ENCODE measurements at regions not wholly inside any gene's neighbourhood (a gene's known extent, or its start where the extent isn't known, plus 50 kb on each side); places are given as distances from the start of the nearest gene placed in this dataset.

DNA sequence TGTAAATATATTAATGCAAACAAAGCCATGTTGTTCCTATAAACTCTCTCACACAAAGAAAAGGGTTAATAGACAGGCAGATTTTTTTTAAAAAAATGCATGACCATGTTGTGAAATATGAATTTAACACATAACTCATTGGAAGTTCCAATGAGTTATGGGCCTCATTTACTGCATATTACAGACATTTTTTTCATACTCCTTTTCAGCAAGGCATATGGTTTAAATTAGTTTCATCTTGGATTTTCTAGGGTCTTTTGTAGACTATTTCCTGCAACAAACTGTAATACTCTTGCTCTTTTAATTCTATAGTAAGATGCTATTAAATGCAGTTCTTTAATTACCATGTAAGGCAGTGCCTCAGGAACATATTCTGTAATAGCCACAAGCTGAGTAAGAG is 323.1 kb downstream of the GBA3 start:
- DNase-seq = no peak

DNA sequence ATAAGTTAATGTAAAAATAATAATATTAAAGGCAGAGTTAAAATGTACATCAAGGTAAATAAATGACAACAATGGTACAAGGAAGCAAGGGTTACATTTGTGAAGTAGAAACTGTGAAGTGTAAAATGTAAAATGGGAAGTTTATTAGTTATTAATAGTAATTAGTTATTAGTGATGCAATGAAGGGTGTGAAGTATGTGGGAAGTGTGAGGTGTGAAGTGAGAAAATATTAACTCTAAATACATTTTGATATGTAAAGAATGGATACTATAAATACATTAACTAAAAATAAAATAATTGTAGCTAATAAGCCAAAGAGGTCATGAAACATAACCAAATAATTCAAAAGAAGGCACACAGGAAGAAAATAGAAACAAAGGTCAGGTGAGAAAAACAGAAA is 316.4 kb downstream of the GBA3 start:
- no peak for DNase-seq

DNA sequence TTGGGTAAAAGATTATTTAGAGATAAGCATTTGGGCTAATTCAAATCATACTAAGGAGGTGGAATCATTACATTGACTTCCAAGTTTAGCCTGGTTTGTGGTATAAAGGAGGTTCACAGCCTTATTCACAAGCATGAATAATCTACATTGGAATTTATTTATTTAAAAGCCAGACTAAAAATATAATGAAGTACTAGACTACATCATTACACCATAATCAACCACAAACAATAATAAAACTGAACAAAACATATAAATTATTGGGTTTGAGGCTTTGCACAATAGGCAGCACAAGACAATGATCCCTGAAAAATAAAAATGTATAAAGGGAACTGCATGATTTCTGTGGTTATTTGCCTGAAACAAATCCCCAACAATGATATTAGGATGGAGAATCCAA is 314.0 kb downstream of the GBA3 start:
- no peak for DNase-seq

DNA sequence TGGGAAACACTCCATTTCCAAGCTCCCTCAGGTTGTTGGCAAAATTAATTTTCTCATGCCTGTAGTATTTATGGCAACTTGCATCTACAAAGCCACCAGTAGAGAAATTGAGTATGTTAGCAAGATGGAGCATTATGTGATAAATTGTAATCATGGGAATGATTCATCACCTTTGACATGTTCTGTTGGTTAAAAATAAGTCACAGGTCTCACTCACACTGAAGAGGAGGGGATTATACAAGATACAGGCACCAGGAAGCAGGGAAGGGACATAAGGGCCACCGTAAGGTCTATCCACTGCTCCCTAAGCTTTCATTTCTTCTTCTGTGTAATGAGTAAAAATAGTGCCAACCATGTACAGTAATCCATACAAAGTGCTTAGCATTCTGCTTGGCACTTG is 313.0 kb downstream of the GBA3 start:
- DNase-seq = no peak

DNA sequence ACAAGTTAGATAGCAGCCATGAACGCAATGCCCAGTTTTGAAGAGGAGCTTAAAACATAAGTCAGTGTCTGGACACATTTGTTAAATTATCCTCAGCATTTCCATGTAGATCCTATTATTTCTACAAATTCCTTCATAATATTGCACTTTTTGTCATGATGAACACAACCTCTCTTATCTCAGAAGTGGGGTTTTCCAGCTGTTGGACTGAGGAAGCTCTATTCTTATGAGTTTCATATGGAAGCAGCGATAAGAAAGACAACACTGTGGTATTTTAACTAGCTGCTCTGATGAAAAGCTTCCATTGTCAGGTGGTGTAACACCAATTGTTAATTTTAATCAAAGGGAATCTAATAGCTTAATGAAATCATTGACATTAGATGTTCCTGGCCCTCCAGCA is 308.7 kb downstream of the GBA3 start:
- DNase-seq = no peak

DNA sequence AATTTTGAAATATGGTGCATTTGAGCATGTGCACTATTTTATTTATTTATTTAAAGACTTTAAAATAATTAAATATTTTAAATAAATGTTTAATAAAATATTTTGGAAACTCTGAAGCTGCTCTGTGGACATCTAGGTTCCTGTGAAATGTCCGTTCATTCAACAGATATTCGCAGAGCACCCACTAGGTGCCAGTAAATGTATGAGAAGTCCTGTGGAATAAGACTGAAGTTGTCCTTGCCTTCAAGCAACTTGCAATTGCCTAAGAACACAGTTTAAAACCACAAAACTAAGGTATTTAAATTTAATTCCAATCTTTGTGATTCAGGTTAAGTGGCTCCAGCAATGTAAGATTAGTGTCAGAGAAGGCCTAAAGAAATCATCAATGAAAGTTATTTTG is 306.7 kb downstream of the GBA3 start:
- no peak for DNase-seq

DNA sequence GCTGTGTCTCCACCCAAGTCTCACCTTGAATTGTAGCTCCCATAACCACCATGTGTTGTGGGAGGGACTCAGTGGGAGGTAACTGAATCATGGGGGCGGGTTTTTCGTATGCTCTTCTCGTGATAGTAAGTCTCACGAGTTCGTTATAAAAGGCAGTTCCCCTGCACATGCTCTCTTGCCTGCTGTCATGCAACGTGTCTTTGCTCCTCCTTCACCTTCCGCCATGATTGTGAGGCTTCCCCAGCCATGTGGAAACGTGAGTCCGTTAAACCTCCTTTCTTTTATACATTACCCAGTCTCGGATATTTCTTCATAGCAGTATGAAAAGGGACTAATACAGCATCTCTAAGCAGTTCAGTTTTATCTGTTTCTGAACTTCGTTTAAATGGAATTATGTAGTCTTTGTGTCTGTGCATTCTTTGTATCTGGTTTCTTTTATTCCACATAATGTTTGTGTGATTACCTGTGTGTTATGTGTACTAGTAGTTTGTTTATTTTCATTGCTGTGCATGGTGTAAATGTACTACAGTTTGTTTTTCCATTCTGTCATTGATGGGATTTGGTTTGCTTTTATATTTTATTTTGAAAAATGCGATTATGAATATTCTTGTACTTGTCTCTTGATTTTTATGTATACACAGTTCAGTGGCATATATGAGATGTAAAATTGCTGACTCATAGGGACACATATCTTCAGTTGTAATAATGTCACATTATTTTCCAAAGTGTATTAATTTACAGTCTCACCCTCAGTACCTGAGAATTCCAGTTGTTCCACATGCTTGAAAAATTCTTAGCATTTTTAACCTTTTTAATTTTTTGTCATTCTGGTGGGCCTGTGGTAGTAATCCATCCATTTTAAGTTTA is 304.9 kb downstream of the GBA3 start:
- DNase-seq = peak; percentile 64

DNA sequence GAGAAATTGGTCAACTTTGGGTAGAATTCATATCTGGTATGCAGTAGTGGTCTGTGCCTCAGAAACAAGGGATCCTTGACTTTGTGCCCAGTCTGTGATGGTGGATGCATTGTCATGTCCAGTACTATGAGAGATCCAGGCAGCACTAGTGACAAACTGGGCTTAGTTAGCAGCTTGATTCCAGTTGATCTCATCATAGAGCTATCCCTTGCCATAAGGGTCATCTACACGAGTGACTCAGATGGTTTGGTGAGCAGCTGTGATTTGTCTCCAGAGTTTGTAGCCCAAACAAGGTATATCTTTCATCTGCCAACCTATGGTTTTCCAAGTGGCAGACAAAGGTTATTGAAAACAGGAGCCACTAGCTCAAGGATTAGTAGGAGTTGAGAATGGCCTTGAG is 298.8 kb downstream of the GBA3 start:
- no peak for DNase-seq

DNA sequence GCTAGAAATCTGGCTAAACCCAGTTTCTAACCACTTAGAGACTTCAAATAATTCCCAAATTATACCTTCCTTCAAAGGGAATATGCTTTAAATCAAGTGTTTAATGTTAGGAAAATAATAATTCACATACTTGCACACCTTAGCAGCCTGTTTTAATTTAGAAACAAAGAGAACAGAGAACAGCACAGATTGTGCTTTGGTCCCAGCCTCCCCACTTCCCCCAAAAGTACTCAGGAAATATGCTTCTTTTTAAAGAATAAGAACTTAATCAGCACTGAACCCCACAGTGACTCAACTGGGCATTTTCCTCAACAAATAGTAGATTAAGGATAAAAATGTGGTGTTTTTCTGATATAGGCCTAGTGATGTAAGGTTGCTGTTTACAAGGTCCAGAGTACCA is 295.8 kb downstream of the GBA3 start:
- DNase-seq = no peak

DNA sequence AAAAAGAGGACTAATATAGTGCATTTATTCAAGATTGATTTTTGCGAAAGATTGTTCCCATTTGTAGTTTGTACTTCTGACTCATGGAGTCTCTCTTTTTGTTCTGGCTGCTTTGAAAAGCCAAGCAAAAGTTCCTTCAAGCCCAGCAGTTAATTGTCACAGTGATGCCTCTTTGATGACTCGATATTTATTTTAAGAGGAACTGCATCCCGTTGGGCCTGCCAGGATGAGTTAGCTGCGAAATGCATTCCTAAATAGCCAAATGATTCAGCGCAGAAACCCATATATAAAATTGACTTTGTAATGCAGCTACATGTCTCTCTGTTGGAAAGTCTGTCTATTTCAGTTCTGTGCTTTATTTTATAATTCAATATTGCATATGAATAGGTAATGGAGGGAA is 295.1 kb downstream of the GBA3 start:
- DNase-seq = no peak

DNA sequence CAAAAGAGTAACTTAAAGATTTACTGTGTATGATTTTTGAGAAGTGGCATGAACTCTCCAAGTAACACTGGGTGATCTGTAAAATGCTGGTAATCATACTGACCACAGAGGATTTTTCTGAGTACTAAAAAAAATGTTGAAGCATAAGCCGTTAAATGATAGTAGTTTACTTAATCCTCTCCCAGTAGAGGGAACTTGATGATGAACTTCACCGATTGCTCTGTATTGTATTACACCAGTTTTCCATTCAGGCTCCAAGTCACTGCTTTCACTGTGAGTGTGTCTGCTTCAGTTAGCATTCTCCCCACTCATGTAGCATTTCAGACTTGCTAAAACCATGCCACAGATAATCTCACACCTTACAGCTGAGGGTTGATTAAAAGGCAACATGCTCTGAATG is 294.1 kb downstream of the GBA3 start:
- no peak for DNase-seq

DNA sequence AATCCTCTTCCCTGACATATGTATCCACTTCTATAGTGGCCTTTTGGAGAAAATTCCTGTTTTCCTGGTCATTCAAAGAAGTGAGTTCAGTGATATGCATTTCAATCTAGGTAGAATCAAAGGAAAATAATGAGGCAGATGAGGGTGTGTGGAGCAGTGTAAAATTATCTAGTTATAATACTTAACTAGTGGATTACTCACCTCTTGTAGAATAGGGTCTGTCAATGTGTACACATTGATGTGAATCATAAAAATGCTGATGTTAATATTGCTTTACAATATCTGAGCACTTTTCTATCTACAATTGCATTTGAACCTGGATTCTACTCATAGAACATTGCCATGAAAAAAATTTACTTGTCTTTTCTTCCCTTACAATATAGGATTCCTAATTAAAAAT is 293.5 kb downstream of the GBA3 start:
- no peak for DNase-seq

DNA sequence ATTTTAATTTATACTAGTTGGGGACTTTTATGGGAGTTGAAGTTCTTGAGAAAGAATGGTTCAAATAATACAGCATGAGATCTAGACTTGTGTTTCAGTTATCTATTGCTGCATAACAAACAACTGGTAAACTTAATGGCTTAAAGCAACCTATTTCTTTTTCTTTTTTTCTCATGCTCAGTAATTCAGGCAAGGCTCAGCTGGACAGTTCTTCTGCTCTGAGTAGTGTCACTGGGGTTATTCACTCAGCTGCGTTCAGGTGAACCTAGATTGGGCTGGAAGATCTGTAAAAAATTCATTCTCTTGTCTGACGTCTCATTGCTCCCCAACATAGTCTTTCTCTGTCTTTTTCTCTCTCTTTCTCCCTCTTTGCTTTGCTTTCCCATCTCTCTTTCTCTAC is 291.7 kb downstream of the GBA3 start:
- no peak for DNase-seq

DNA sequence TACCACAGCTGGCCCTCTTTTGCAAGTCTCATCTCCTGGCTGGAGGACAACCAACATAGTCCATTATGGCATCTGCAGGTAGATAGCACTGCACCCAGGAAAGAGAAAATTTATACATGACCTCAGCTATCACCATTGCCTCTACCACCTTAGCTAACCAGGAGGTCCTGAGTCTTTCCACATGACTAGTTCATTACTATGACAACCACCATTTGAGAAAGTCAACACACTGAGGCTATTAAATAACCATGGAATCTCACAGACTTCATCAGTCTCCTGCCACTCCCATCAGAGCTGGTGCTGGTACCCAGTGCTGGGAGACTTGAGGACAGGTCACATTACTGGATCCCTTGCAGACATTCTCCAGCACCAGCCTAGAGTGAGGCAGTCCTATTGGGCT is 285.9 kb downstream of the GBA3 start:
- no peak for DNase-seq

DNA sequence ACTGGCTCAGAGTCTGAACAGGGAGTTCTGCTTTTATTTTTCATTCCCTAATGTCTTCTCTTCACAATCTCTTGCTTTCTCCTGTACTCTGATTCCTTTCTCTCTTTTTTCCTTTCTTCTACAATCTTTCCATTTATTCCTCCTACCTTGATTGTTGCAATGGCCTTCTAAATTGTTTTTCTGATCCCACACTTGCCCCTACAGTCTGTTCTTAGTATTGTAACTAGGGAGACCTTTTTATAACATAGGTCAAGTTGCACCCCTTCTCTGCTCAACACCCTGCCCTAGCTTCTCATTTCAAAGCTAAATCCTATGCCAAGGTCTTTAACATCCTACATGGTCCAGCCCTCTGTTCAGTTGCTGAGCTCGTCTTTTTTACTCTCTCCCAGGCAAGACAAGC is 277.9 kb downstream of the GBA3 start:
- DNase-seq = no peak

DNA sequence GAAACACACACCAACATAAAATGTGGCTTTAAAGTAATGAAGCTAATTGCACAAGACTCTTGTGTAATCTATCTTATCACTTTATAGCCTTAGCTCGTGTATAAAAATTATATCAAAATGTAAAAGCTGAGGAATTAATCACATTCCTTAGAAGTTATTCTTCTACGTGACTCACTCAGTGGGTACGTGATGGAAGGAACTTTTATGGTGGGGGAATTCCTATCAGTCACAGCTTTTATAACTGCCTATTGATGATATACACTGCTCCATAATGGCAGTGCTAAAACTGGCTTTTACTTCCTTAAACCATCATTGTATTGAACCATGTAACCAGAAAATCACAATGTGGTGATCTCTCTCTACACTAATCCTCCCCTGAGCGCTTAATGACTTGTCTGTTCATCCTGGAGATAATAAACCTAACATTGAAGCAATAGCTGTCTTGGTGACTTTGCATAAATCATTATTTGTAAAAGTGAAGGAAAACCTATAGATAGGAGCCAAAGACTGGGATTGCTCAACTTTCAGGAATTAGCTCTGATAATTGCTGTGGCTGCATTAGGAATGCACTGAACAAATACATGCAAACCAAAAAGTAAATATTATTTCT is 276.7 kb downstream of the GBA3 start:
- no peak for DNase-seq

DNA sequence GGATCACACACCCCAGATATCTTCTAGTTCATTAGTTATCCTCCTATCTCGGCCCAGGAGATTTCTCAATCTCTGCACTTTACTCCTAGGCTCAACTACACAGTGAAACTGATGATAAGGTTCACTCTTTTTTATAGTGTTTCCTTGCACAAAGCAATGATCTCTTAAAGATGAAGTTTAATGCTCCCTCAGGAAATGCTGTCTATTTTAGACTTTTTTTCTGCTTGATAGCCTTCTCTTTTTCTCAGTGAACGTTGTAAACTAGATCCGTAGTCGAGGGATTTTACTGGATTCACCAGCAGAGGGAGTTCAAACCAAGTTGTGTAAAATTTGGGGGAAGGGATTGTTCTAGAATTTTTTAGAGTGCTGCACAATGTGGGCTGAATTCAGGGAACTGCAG is 269.6 kb downstream of the GBA3 start:
- peak; percentile 34 for DNase-seq

DNA sequence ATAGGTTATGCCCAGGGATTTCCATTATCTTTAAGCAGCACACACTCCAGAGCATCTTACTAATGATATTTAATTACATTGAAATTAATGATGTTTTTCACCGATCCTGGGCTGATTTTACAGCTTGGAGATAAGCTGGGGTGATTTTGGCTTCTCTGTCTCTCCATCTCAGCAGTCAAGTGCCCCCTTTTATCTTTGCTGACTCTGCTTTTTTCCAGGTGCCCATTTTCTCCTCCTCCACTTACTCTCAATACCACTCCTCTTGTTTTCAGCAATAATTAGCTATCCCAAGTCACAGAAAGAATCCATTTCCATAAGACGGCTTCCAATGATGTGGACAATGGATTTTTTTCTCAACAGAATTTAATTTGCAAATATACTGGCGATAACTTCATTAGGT is 266.7 kb downstream of the GBA3 start:
- DNase-seq = no peak

DNA sequence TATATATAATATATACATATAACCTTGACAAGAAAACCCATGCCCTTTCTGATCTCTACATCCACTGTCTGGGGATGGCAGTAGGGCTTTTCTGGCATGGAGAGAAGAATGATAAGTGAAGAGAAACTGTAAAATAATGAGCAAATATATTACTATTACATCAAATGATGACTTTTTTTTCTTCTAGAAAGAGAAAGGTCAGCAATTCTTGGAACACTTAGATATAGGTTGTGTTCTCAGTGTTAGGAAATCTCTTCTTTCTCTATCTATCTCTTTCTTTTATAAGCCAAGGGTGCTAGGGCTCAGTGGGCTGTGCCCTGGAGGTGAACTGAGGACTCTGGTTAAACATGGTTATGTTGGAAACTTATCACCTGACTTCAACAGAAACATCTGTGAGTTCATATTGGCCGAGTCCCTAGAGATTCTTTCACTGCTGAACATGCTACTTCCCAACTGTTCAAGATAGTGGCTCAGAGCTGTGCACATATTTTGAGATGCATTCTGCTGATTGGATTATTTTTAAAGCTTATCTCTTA is 265.1 kb downstream of the GBA3 start:
- DNase-seq = no peak

DNA sequence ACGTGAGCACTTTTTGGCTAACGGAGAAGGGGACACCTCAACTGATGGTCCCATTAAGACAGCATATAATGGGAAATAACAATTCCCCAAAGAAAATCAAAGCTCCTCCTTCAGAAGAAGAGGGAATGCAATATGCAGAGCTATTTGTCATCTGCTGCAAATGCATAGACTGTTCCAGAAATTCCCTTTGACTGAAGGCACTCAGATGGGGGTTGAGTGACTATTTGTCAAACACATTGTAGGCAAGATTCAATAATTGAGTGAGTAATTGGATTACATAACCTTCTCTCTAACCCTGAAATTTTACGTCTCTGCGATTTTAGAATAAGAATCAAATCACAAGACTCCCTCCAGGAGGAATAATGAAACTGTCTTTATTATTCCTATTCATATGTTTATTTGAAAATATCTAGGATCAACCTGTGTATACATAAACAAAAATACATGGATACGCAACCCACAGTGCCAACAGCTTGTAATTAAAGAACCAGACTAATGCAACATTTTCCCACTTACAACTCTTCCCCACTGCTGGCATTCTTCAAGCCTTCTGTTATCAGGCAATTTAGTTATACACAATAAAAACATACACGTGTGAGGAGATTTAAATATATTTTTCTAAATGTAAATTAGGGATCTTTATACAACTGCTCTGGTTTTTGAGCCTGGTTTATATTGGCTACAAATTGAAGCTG is 256.6 kb downstream of the GBA3 start:
- DNase-seq = no peak

DNA sequence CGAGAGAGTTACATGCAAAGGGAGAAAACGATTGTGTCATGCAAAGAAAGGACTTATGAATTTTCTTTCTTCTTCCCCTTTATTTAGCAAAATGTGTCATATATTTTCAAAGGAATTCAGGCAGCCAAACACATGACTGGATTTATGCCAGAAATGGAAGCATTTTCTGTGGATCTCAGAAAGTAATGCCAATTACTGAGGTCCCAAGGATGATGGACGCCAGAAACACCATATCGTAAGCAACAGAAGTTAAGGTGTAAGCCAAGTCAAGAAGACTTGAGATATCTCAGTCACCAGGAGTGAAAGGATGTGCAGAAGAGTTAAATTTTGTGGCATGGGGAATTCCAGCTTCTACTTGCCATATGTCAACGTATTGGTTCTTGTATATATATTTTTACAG is 255.1 kb downstream of the GBA3 start:
- DNase-seq = no peak

DNA sequence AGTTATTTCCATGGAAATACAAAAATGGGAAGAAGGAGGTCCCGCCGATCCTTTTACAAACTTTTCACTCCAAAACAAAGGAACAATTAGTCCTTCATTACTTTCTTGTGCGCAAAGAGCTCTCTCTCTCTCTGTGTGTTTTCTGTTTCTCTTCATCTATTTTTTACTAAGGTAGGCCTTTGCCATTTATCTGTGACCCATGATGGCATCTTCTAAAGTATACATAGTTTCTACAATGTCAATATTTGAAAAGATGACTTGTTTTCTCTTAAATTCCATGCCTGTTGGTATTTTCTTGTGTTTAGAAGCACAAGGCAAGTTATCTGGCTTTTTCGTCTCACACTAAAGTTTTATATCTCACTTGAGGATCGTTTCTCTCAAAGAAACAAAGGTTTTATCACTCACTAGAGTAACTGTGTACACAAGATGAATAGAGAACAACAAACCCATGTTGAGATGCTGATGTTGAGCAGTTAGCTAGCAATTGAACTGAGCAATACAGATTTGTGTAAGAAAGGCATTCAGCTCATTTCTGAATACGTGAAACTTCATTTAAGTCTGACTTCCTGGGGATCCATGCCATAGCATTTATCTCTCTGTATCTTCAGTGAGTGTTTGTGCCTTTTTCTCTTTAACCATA is 250.3 kb downstream of the GBA3 start:
- no peak for DNase-seq

DNA sequence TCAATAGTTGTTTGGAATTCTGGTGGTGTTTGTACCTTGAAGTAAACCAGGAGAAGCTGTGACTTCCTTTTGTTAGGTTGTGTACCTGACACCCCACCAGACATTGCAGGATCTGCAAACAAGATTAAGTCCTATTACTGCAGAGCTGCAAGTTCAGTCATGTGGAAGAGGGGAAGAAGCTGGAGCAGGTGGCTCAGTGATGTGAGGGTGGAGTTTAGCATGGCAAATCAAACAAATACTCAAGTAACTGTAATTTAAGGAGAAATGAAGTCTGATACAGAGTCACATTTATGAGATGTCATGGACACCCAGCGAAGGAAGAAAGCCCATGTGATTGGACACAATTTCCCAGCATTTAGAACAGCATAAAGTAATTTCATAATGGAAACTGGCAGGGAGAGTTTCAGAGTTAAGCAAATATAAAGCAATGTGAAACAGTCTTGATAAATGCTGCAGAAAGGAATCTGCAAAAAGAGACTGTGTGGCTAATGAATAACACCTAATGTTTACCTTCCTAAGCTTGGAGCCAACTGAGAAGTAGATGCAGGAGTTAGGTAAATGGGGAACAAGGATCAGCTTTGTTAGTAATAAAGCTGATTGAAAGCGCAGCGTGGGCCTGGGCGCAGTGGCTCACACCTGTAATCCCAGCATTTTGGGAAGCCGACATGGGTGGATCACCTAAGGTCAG is 249.1 kb downstream of the GBA3 start:
- DNase-seq = peak; percentile 2
